ES-I3 (cell line): ENCODE measurements at regions not wholly inside any gene's neighbourhood (a gene's known extent, or its start where the extent isn't known, plus 50 kb on each side); places are given as distances from the start of the nearest gene placed in this dataset.
"Not testable (repeated sequence)": the region's sequence is repeated elsewhere in the genome, so short reads cannot be mapped to it uniquely, and the experiment has no call there.

Experiments
- H3K36me3 ChIP-seq: 2 replicates; pipeline ENCODE4 v1.6.1; 2013; ENCODE audit warnings: mild to moderate bottlenecking, low read length, control low read depth, moderate library complexity; ENCODE audit not compliant: insufficient read depth
- H3K4me1 ChIP-seq: 2 replicates; pipeline ENCODE4 v1.6.1; 2013; ENCODE audit warnings: mild to moderate bottlenecking, control low read depth, low read length; ENCODE audit not compliant: insufficient read depth
- H3K9ac ChIP-seq: 2 replicates; pipeline ENCODE4 v1.6.1; 2013; ENCODE audit warnings: low read depth, mild to moderate bottlenecking, low read length, moderate library complexity
- H3K9me3 ChIP-seq: 2 replicates; pipeline ENCODE4 v1.6.1; 2013; ENCODE audit warnings: mild to moderate bottlenecking, low read length, moderate library complexity; ENCODE audit not compliant: control insufficient read depth, insufficient read depth

GRCh38 chr6:122153557-122153956 is 245.9 kb upstream of the HSF2 start:
- no peak overlapping the region; the same call in 1 of the 2 replicates for H3K9ac ChIP-seq
- H3K9me3 ChIP-seq, result no peaks in the 10 kb centered on the region
- peaks cover 17% of the 10 kb centered on the region for H3K4me1 ChIP-seq
- H3K36me3 ChIP-seq, result no peaks in the 10 kb centered on the region

DNA sequence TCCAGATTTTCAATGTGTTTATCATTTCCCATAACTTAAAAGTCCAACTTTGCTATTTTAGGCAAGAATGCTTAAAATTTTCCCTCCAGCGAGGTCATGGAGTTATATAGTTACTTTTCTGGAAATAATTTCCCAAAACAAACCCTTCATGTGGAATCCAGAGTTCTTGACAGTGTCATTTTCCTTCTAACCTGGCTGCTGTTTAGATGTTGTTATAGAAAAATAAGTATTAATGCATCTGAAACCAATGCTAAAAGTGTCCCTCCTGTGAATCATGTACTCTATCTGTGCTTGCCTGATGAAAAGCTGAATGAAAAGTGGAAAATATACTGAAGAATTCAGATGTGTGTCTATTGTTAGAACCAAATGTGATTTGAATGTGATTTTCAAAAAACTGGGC is 245.3 kb upstream of the HSF2 start:
- Histone ChIP-seq H3K4me1 (peaks cover 17% of the 10 kb centered on the region), H3K9me3 (no peaks in the 10 kb centered on the region), H3K36me3 (no peaks in the 10 kb centered on the region), H3K9ac (no peak overlapping the region; the same call in 1 of the 2 replicates)

GRCh38 chr6:122154912-122155575 is 244.4 kb upstream of the HSF2 start:
- H3K4me1 ChIP-seq, result peaks cover 17% of the 10 kb centered on the region
- no peaks in the 10 kb centered on the region for H3K9me3 ChIP-seq
- H3K36me3 ChIP-seq, result no peaks in the 10 kb centered on the region
- H3K9ac ChIP-seq, result no peak overlapping the region

- Histone ChIP-seq H3K4me1 (no peaks in the 10 kb centered on the region), H3K9me3 (no peaks in the 10 kb centered on the region), H3K9ac (no peak overlapping the region), H3K36me3 (no peaks in the 10 kb centered on the region)
Observed at GRCh38 chr6:122161136-122161535, 238.3 kb upstream of the HSF2 start.

DNA sequence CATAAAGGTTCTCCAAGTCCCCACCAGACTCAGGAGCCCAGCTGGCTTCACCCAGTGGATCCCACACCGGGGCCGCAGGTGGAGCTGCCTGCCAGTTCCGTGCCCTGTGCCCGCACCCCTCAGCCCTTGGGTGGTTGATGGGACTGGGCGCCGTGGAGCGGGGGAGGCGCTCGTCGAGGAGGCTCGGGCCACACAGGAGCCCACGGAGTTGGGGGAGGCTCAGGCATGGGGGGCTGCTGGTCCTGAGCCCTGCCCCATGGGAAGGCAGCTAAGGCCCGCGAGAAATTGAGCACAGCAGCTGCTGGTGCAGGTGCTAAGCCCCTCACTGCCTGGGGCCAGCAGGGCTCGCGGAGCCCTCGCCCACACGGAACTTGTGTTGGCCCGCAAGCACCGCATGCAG is 234.4 kb upstream of the HSF2 start:
- H3K36me3 ChIP-seq, result no peaks in the 10 kb centered on the region
- no peaks in the 10 kb centered on the region for H3K9me3 ChIP-seq
- H3K9ac ChIP-seq, result no peak overlapping the region
- no peaks in the 10 kb centered on the region for H3K4me1 ChIP-seq

DNA sequence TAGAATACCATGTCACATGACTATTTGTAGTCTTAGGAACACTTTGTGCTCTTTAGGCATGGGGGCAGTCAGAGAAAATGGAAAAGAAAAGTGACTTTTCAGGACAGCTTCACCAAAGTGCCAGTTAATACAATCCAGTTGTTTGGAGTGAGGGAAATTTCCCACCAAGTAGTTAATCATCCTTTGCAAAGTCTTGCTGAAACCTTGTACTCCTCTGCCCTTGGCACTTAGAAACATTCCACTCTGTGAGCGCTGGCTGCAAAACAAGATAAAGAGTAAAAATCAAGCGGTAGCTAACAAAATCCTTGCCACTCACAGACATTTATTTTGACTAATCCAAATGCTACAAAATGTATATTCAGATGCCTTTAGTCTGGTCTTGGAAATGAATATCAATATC is 229.2 kb upstream of the HSF2 start:
- Histone ChIP-seq H3K9ac (no peak overlapping the region), H3K36me3 (no peaks in the 10 kb centered on the region), H3K4me1 (no peaks in the 10 kb centered on the region), H3K9me3 (no peaks in the 10 kb centered on the region)

DNA sequence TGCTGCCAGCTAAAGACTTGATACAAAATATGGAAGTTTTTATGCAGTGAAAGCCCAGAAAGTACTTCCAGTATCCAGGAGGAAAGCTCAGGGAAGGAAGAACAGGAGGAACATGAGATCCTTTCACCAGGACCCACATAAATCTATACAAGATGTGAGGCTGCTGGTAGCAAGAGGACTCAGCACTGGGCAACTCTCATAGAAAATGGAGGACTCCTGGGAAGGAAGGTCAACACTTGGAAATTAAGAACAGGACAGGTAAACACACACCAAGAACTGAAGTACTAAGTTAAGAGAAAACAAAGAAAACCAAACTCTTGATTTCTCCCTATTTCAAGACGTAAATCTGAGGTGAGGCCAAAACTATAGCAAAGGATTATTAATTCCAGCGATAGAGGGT is 220.5 kb upstream of the HSF2 start:
- H3K4me1 ChIP-seq, result no peaks in the 10 kb centered on the region; the same call in 1 of the 2 replicates
- no peak overlapping the region for H3K9ac ChIP-seq
- H3K36me3 ChIP-seq, result no peaks in the 10 kb centered on the region
- H3K9me3 ChIP-seq, result no peaks in the 10 kb centered on the region

DNA sequence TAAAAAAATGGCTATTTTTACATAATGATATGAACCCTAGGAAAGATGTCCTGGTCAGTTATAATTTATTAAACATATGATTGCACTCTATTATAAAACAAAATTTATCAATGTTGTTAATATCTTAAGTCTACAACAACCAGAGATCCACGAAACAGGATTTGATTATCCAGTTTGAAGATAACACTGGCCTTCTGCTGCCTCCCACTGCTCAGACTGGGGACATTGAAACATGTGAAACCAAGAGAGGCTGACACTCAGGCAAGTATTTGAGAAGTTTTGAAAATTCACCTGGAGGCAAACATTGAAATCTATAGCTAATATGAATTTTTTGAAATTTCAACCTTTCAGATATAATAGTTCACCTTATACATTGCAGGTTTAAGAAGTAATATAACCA is 219.3 kb upstream of the HSF2 start:
- no peaks in the 10 kb centered on the region; the same call in 1 of the 2 replicates for H3K4me1 ChIP-seq
- H3K9ac ChIP-seq, result no peak overlapping the region
- no peaks in the 10 kb centered on the region for H3K9me3 ChIP-seq
- H3K36me3 ChIP-seq, result no peaks in the 10 kb centered on the region

DNA sequence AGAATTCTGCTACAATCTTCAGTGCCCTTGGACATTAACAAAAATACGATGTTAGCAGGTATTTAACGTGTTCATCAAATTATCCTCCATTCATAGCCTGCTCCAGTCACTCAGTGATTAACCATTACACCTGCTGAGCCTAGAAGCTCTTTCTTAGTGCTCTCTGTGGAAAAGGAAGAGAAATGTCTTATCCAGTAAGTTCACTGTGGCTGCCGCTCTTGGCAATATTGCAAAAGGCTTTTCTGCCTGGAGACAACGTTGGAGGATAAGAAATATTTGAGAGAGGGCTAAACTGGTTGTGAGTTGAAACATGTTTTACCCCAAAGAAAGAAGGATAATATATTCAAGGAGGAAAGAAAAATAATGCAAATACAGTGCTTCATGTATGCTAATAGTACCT is 217.4 kb upstream of the HSF2 start:
- Histone ChIP-seq H3K36me3 (no peaks in the 10 kb centered on the region), H3K4me1 (no peaks in the 10 kb centered on the region; the same call in 1 of the 2 replicates), H3K9ac (no peak overlapping the region), H3K9me3 (no peaks in the 10 kb centered on the region)

- Histone ChIP-seq H3K36me3 (no peaks in the 10 kb centered on the region), H3K9ac (no peak overlapping the region), H3K4me1 (no peaks in the 10 kb centered on the region; the same call in 1 of the 2 replicates), H3K9me3 (no peaks in the 10 kb centered on the region)
Observed at GRCh38 chr6:122184401-122184827, 215.0 kb upstream of the HSF2 start.

DNA sequence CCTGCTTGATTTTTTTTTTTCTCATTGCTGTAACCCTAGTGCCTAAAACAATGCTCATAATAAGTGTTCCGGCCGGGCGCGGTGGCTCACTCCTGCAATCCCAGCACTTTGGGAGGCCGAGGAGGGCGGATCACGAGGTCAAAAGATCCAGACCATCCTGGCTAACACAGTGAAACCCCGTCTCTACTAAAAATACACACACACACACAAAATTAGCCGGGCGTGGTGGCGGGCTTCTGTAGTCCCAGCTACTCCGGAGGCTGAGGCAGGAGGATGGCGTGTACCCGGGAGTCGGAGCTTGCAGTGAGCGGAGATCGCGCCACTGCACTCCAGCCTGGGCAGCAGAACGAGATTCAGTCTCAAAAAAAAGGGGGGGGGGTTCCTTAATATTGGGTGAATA is 214.0 kb upstream of the HSF2 start:
- not testable (repeated sequence) for H3K9ac ChIP-seq, H3K4me1 ChIP-seq, H3K36me3 ChIP-seq, H3K9me3 ChIP-seq

DNA sequence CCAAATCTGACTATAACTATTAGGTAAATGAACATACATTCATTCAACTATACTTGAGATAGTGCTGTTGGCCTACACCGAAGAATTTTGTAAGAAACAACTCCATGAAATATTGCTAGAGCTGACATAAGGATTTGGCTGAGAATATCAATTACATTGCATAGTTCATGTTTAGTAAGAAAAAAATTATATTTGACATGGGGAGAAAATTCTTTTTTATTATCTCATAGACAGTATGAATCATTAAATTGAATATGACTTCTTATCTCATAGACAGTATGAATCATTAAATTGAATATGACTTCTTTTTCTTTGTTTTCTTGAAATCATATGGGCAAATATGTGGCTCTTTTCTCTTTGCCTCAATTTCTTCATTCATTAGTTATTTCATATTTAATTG is 212.3 kb upstream of the HSF2 start:
- H3K4me1 ChIP-seq, result no peaks in the 10 kb centered on the region; the same call in 1 of the 2 replicates
- no peak overlapping the region for H3K9ac ChIP-seq
- no peaks in the 10 kb centered on the region for H3K36me3 ChIP-seq
- H3K9me3 ChIP-seq, result no peaks in the 10 kb centered on the region

DNA sequence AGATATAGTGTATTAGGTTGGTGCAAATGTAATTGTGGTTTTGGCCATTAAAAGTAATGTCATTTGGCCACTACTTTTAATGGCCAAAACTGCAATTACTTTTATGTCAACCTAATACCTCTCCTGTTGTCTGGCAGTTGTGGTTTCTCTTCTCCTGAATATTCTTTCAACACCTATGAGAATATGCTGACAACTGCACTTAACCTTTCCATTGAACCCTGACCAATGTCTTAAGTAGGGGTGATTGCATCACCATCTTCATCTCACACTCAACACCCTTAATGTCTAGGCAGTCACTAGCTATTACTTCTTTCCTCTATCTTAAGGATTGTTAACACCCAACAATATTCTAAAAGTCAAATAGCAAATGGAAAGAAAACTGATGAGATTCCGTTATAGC is 200.5 kb upstream of the HSF2 start:
- Histone ChIP-seq H3K4me1 (no peaks in the 10 kb centered on the region; the same call in 1 of the 2 replicates), H3K9ac (no peak overlapping the region), H3K36me3 (no peaks in the 10 kb centered on the region), H3K9me3 (no peaks in the 10 kb centered on the region)

DNA sequence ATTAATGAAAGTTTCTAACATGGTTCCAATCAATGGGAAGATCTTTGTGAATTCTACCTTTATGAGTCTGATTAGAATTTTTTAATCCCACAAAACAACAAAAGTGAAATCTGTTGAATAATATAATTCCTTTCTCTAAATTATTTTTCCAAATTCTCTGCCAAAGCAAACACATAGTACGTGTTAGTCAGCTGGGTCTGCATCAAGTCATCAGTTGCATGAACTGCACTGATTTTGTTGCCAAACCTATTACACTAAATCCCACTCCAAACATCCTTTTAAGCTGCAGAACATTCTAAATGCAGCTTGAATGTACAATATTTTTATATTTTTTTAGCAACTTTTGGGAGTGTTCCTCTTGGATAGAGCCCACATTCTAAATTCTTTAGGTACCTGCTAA is 199.0 kb upstream of the HSF2 start:
- H3K4me1 ChIP-seq, result no peaks in the 10 kb centered on the region; the same call in 1 of the 2 replicates
- no peaks in the 10 kb centered on the region for H3K36me3 ChIP-seq
- H3K9ac ChIP-seq, result no peak overlapping the region
- no peaks in the 10 kb centered on the region for H3K9me3 ChIP-seq

- Histone ChIP-seq H3K36me3 (no peaks in the 10 kb centered on the region), H3K9ac (no peak overlapping the region), H3K4me1 (no peaks in the 10 kb centered on the region), H3K9me3 (no peaks in the 10 kb centered on the region)
Observed at GRCh38 chr6:122202576-122203137, 196.8 kb upstream of the HSF2 start.
